ENCODE measurements at regions not wholly inside any gene's neighbourhood (a gene's known extent, or its start where the extent isn't known, plus 50 kb on each side); places are given as distances from the start of the nearest gene placed in this dataset.
"Not testable (repeated sequence)": the region's sequence is repeated elsewhere in the genome, so short reads cannot be mapped to it uniquely, and the experiment has no call there.

DNA sequence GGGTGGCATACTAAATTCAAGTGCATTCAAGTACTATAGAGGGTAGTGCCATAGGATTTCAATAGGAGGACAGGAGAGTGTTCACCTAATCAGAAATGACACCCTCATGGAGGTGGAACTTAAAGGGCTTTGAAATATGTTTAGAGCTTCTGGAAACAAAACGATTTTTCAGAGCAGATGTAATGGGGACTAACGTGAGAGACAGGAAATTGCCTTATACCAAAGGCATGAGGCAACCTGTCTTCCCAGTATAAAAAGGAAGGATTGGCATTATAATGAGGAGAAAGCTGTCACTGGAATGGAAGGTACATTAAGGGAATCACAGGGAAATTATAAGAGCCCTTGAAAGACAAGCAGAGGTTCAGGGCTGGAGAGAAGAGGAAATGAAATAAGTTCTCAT, 116.3 kb upstream of the PNPLA4 start:
- H3K4me3 ChIP-seq (ENCODE audit: low read depth, low read length): no peak overlapping the region
- TF ChIP-seq, protein P1, sequence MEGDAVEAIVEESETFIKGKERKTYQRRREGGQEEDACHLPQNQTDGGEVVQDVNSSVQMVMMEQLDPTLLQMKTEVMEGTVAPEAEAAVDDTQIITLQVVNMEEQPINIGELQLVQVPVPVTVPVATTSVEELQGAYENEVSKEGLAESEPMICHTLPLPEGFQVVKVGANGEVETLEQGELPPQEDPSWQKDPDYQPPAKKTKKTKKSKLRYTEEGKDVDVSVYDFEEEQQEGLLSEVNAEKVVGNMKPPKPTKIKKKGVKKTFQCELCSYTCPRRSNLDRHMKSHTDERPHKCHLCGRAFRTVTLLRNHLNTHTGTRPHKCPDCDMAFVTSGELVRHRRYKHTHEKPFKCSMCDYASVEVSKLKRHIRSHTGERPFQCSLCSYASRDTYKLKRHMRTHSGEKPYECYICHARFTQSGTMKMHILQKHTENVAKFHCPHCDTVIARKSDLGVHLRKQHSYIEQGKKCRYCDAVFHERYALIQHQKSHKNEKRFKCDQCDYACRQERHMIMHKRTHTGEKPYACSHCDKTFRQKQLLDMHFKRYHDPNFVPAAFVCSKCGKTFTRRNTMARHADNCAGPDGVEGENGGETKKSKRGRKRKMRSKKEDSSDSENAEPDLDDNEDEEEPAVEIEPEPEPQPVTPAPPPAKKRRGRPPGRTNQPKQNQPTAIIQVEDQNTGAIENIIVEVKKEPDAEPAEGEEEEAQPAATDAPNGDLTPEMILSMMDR (IDR thresholded peaks at IDR 0.05; ENCODE audit: borderline replicate concordance, insufficient read depth, low read depth, low read length): no peak

DNA sequence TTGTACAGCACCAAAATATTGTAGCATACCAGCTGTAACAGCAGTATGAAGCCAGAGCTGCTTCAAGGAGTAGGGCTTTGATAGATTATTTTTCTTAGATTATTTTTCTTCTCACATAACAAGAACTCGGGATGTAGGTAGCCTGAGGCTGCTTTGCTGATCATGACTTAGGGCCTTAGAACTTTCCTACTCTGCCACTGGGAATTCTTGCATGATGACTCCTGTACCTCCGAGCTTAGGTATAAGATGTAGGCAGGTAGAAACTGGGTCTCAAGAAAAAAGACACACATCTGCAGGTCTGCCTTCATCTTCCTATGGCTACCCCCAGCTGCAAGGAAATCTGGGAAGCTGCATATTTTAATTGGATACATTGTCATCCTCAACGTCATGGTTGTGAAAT, 115.9 kb upstream of the PNPLA4 start:
- TF ChIP-seq, protein P1 (IDR thresholded peaks at IDR 0.05; ENCODE audit: borderline replicate concordance, insufficient read depth, low read depth, low read length): no peak
- H3K4me3 ChIP-seq (ENCODE audit: low read depth, low read length): no peak overlapping the region

DNA sequence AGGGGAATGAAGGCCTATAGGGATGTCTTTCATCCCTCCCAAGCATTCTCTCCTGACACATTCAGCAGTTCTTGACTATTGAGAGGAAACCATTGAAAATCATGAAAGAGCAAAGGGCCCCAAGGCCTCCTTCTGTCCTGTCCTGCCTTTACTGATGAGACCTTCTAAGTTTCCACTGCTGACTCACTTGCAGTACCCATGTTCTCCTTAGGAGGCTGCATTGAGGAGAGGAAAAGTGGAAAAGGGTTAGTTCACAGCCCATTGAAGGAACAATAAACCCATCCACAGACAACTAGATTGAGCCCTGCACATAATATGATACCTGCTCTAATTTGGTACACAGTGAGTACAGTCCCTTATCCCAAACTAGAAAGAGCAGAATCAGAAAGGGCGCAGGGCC, 115.1 kb upstream of the PNPLA4 start:
- H3K4me3 ChIP-seq (ENCODE audit: low read depth, low read length): no peak overlapping the region
- TF ChIP-seq, protein P1 (IDR thresholded peaks at IDR 0.05; ENCODE audit: borderline replicate concordance, insufficient read depth, low read depth, low read length): peak; percentile 14; the same call in 1 of the 2 replicates

GRCh38 chrX:8039711-8040110, 112.5 kb upstream of the PNPLA4 start:
- H3K4me3 ChIP-seq (ENCODE audit: low read depth, low read length): not testable (repeated sequence)

GRCh38 chrX:8037593-8038348, 110.6 kb upstream of the PNPLA4 start:
- TF ChIP-seq, protein P1 (IDR thresholded peaks at IDR 0.05; ENCODE audit: borderline replicate concordance, insufficient read depth, low read depth, low read length): no peak
- no peak overlapping the region for H3K4me3 ChIP-seq (ENCODE audit: low read depth, low read length)

- H3K4me3 ChIP-seq (ENCODE audit: low read depth, low read length): no peak overlapping the region
- TF ChIP-seq, protein P1 (IDR thresholded peaks at IDR 0.05; ENCODE audit: borderline replicate concordance, insufficient read depth, low read depth, low read length): no peak
These were observed 109.7 kb upstream of the PNPLA4 start for GRCh38 chrX:8036914-8037313.

DNA sequence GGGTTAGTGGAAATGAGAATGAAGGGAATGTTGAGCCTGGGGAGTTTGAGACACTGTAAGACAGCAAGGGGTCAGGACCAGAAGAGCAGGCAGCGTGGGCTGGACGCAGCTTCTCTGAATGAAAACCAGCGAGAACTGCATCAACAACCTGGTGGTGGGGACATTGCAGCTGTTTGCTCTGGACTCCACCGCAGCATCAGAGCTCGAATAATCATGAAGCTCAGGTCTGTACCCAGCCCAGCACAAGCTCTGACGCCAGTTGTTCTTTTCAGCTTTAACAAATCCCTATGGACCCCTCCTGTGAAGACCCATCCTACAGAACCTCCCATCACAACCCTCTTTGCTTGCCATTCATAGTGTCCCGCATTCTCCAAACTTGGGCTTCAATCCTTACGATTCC, 106.8 kb upstream of the PNPLA4 start:
- H3K4me3 ChIP-seq (ENCODE audit: low read depth, low read length): no peak overlapping the region
- TF ChIP-seq, protein P1 (IDR thresholded peaks at IDR 0.05; ENCODE audit: borderline replicate concordance, insufficient read depth, low read depth, low read length): no peak
